Motor neuron (in vitro differentiated cells): ENCODE measurements at regions not wholly inside any gene's neighbourhood (a gene's known extent, or its start where the extent isn't known, plus 50 kb on each side); places are given as distances from the start of the nearest gene placed in this dataset.
"Not testable (repeated sequence)": the region's sequence is repeated elsewhere in the genome, so short reads cannot be mapped to it uniquely, and the experiment has no call there.

Experiments used
- ATAC-seq, 8 experiments: fragments of 200-7000 bp; cut with Tn5 transposase; replicated peaks in 6 of 8; 2 replicates each; pipeline ENCODE4 v1.8.0; 2021; ENCODE audit warnings: mild to moderate bottlenecking in 8 of 8, moderate library complexity in 8 of 8
- H3K27ac ChIP-seq, 2 donors: fragments of 250-450 bp; sonication (Bioruptor Pico); 2 replicates each; pipeline ENCODE4 v1.9.0; 2021; ENCODE audit warnings: antibody characterized with exemption in 2 of 2, mild to moderate bottlenecking in 2 of 2, moderate library complexity in 1 of 2
- H3K4me1 ChIP-seq, 2 donors: fragments of 250-450 bp; sonication (Bioruptor Pico); replicated peaks in 1 of 2; 2 replicates each; pipeline ENCODE4 v1.6.1; 2021; ENCODE audit warnings: antibody characterized with exemption in 2 of 2, mild to moderate bottlenecking in 2 of 2, moderate library complexity in 1 of 2
- H3K4me3 ChIP-seq, 5 donors: fragments of 250-450 bp; sonication (Bioruptor Pico); 2 replicates each; pipeline ENCODE4 v1.9.0; 2021; ENCODE audit warnings: antibody characterized with exemption in 5 of 5, mild to moderate bottlenecking in 5 of 5, moderate library complexity in 4 of 5
- WGBS, 10 experiments: fragments of 450-650 bp; shearing (Covaris generic); methylation state at CpG; one replicate each; pipeline ENCODE4 v1.0.0; 2022; 5-methylcytosine and 5-hydroxymethylcytosine counted together
- in situ Hi-C, 9 experiments: fragments of 400-800 bp; cut with MboI; loops; one replicate each; pipeline ENCODE4 v1.15.0; 2021; ENCODE audit warnings: low sequenced_read_pairs in 9 of 9, low pct_unique_long_range_greater_than_20kb in 2 of 9; ENCODE audit not compliant: unreplicated experiment in 9 of 9

- peaks cover 7 to 29% of the 10 kb centered on the region in 2 donors for H3K4me1 ChIP-seq
- H3K27ac ChIP-seq, result peak overlapping the region in 1 of 2 donors; percentile 24
- H3K4me3 ChIP-seq, result no peak overlapping the region
- peak in 4 of 8 experiments; percentile 21 to 84 (median 56) for ATAC-seq
- in situ Hi-C loops, result no loop called here
- 0 to 83% (median 39%) methylated on average over 1 to 7 of the region's 7 CpGs; no CpG with 5 or more reads in 1 of the 10 experiments for WGBS, 10 experiments
These were observed 144.9 kb upstream of the POU3F1 start for GRCh38 chr1:38191461-38191860.

- 0 to 100% (median 56%) methylated on average over 1 to 2 of the region's 5 CpGs; no CpG with 5 or more reads in 5 of the 10 experiments for WGBS, 10 experiments
- in situ Hi-C loops, result no loop called here
- no peak overlapping the region for H3K27ac ChIP-seq
- no peak overlapping the region for H3K4me3 ChIP-seq
- ATAC-seq, result peak in 3 of 8 experiments; percentile 43 to 53 (median 53)
- H3K4me1 ChIP-seq, result peaks cover 7 to 29% of the 10 kb centered on the region in 2 donors
These were observed 144.4 kb upstream of the POU3F1 start for GRCh38 chr1:38190983-38191382.

- H3K4me3 ChIP-seq, result no peak overlapping the region
- WGBS, 10 experiments, result 0 to 94% (median 87%) methylated on average over 1 to 9 of the region's 9 CpGs; no CpG with 5 or more reads in 2 of the 10 experiments
- in situ Hi-C loops, result no loop called here
- H3K27ac ChIP-seq, result no peak overlapping the region
- peak in 2 of 8 experiments; percentile 57 to 82 for ATAC-seq
- H3K4me1 ChIP-seq, result peaks cover 12 to 26% of the 10 kb centered on the region in 2 donors
These were observed 141.0 kb upstream of the POU3F1 start for GRCh38 chr1:38187552-38187951.

GRCh38 chr1:38186566-38186965, 140.0 kb upstream of the POU3F1 start:
- peaks cover 8 to 16% of the 10 kb centered on the region in 2 donors for H3K4me1 ChIP-seq
- in situ Hi-C loops, result no loop called here

GRCh38 chr1:38185913-38186312, 139.3 kb upstream of the POU3F1 start:
- H3K4me3 ChIP-seq, result no peak overlapping the region
- 31 to 88% (median 82%) methylated on average over 2 to 7 of the region's 7 CpGs; no CpG with 5 or more reads in 3 of the 10 experiments for WGBS, 10 experiments
- H3K4me1 ChIP-seq, result peaks cover 5 to 10% of the 10 kb centered on the region in 2 donors
- H3K27ac ChIP-seq, result no peak overlapping the region
- in situ Hi-C loops, result no loop called here
- no peak for ATAC-seq

More at GRCh38 chr1:38186566-38186965, 140.0 kb upstream of the POU3F1 start:
- Histone ChIP-seq H3K27ac (no peak overlapping the region), H3K4me3 (no peak overlapping the region)
- no peak for ATAC-seq
- WGBS, 10 experiments, result 6 to 94% (median 82%) methylated on average over 1 to 5 of the region's 5 CpGs

- ATAC-seq, result no peak
- no peak overlapping the region for H3K4me3 ChIP-seq
- H3K27ac ChIP-seq, result no peak overlapping the region
- in situ Hi-C loops, result no loop called here
- 0 to 93% (median 86%) methylated on average over 1 to 2 of the region's 2 CpGs; no CpG with 5 or more reads in 4 of the 10 experiments for WGBS, 10 experiments
- H3K4me1 ChIP-seq, result peaks cover 4 to 5% of the 10 kb centered on the region in 2 donors
These were observed 137.2 kb upstream of the POU3F1 start for GRCh38 chr1:38183747-38184146.

GRCh38 chr1:38183096-38183495, 136.5 kb upstream of the POU3F1 start:
- no peak for ATAC-seq
- H3K4me1 ChIP-seq, result peaks cover 4 to 5% of the 10 kb centered on the region in 2 donors
- H3K4me3 ChIP-seq, result no peak overlapping the region
- no peak overlapping the region for H3K27ac ChIP-seq
- in situ Hi-C loops, result no loop called here
- 7 to 100% (median 50%) methylated on average over 1 to 7 of the region's 7 CpGs; no CpG with 5 or more reads in 4 of the 10 experiments for WGBS, 10 experiments

- ATAC-seq, H3K4me3 ChIP-seq, H3K27ac ChIP-seq, in situ Hi-C loops: not testable (repeated sequence)
- peaks cover 11 to 13% of the 10 kb centered on the region in 2 donors for H3K4me1 ChIP-seq
- 40 to 100% (median 87%) methylated on average over 1 of the region's 1 CpG; no CpG with 5 or more reads in 6 of the 10 experiments for WGBS, 10 experiments
These were observed 133.8 kb upstream of the POU3F1 start for GRCh38 chr1:38180388-38180787.

GRCh38 chr1:38179483-38179882, 132.9 kb upstream of the POU3F1 start:
- peak in 3 of 8 experiments; percentile 66 to 70 (median 68) for ATAC-seq
- in situ Hi-C loops, result no loop called here
- WGBS, 10 experiments, result 47 to 86% (median 61%) methylated on average over 1 to 6 of the region's 8 CpGs; no CpG with 5 or more reads in 4 of the 10 experiments
- Histone ChIP-seq H3K4me1 (peaks cover 20 to 22% of the 10 kb centered on the region in 2 donors), H3K4me3 (no peak overlapping the region), H3K27ac (no peak overlapping the region)

GRCh38 chr1:38178216-38178615, 131.6 kb upstream of the POU3F1 start:
- Histone ChIP-seq H3K27ac (no peak overlapping the region), H3K4me3 (no peak overlapping the region), H3K4me1 (peaks cover 21 to 23% of the 10 kb centered on the region in 2 donors)
- in situ Hi-C loops, result no loop called here
- no peak for ATAC-seq
- WGBS, 10 experiments, result 20 to 95% (median 78%) methylated on average over 1 to 6 of the region's 6 CpGs; no CpG with 5 or more reads in 2 of the 10 experiments

GRCh38 chr1:38175121-38175520, 128.5 kb upstream of the POU3F1 start:
- 0 to 100% (median 37%) methylated on average over 1 to 9 of the region's 9 CpGs; no CpG with 5 or more reads in 4 of the 10 experiments for WGBS, 10 experiments
- peak in 5 of 8 experiments; percentile 72 to 95 (median 92) for ATAC-seq
- in situ Hi-C loops, result no loop called here

GRCh38 chr1:38173848-38174247, 127.3 kb upstream of the POU3F1 start:
- 9 to 100% (median 85%) methylated on average over 3 to 5 of the region's 5 CpGs; no CpG with 5 or more reads in 2 of the 10 experiments for WGBS, 10 experiments
- in situ Hi-C loops, result no loop called here
- no peak overlapping the region for H3K4me3 ChIP-seq
- no peak overlapping the region for H3K27ac ChIP-seq
- ATAC-seq, result no peak
- peaks cover 18 to 31% of the 10 kb centered on the region in 2 donors for H3K4me1 ChIP-seq

More at GRCh38 chr1:38175121-38175520, 128.5 kb upstream of the POU3F1 start:
- Histone ChIP-seq H3K27ac (peak overlapping the region; percentile 49 to 51), H3K4me1 (peaks cover 18 to 31% of the 10 kb centered on the region in 2 donors), H3K4me3 (no peak overlapping the region)

GRCh38 chr1:38173157-38173831, 126.7 kb upstream of the POU3F1 start:
- Histone ChIP-seq H3K27ac (no peak overlapping the region), H3K4me3 (no peak overlapping the region), H3K4me1 (peaks cover 18 to 31% of the 10 kb centered on the region in 2 donors)
- 17 to 88% (median 73%) methylated on average over 1 to 5 of the region's 6 CpGs; no CpG with 5 or more reads in 2 of the 10 experiments for WGBS, 10 experiments
- in situ Hi-C loops, result no loop called here
- ATAC-seq, result no peak
